NCI-H2171 (cell line): ENCODE measurements at regions not wholly inside any gene's neighbourhood (a gene's known extent, or its start where the extent isn't known, plus 50 kb on each side); places are given as distances from the start of the nearest gene placed in this dataset.
A peak's percentile ranks its signal among the peaks of the same experiment; 100 is the strongest.

Experiments used
- DNase-seq: peaks from one replicate; lab custom pipeline; 2025; lab: John Stamatoyannopoulos, UW

DNA sequence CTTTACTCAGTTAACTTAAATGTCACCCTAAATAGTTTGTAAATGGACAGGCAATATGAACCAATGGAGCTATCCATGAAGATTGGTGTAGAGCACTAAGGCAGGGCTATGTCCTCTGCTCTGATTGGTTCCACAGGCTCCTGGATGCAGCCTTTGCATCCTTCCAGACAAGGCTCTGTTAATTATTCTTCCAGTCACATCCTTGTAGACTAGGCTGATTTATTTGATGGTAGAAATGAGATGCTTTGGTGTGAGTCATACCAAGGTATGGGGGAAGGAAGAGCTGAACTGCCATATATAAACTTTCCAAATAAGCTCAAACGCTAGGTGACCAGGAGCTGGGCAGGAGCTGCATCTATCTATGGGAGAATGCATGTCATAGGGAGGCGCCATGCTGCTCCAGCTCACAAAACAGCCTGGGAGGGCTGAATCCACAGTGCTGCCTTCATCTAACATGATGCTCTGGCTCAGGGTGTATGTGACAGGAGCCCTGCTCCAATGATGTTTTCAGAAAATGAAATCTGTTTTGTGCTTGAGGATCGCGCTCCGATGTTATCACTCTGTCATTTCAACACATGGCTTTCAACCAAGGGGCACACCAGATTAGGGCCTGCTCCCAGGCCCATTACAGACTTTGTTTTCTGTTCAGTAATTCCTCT is 818.0 kb upstream of the ZNF608 start:
- no peak for DNase-seq

DNA sequence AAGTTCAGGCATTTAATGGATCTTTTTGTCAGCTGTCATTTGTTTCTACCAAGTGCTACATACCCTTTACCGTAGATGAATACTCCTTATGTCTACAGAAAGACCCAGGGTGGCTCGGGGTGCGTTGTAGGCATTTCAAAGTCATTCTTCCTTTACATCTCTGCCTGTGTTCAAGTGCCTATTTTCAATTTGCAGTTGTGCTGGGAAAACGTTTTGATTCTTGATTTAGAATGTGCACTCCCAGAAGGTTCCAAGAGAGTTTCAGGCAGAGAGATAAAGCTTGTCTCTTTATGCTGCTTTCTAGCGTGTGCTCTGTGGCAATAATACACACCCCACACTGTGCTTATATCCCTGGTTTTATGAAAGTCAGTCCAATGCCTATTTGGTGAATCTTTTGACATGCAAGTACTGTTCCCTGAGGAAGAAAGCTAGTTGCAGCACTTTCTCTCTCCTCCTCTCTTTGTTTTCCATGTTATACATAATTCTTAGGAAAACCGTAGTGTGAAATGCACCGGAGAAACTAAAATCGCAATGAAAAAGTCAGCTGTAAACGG is 828.1 kb upstream of the ZNF608 start:
- DNase-seq: no peak

DNA sequence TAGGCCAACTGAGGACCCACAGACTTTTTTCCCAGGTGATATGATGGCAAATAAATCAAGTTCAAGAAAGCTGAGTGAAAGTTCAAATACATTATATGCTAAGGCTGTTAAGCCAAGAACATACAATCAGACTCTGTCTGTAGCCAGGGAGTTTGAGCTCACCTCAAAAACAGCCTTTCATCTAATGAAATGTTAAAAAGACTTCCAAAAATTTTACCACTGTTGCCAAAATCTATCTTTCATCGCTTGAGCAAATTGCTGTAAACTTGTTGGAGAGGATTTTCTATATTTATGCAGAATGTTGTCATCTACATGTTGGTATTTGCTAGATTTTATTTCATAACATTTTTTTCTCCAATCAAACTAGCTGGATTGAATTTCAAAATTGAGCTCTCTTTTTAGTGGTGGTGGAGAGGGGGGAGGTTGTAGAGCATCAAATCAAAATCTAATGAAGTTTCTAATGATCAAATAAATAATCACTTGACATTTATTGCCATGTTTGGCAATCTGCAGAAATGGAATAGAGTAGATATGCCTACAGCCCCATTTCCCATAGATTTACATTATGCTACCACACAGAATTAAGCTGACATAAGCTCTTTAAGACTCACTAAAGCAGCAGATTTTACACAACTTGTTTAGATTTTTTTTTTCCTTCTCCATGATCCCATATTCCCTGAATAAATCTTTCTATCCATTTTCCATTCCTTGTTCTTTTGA is 828.9 kb upstream of the ZNF608 start:
- DNase-seq: no peak

DNA sequence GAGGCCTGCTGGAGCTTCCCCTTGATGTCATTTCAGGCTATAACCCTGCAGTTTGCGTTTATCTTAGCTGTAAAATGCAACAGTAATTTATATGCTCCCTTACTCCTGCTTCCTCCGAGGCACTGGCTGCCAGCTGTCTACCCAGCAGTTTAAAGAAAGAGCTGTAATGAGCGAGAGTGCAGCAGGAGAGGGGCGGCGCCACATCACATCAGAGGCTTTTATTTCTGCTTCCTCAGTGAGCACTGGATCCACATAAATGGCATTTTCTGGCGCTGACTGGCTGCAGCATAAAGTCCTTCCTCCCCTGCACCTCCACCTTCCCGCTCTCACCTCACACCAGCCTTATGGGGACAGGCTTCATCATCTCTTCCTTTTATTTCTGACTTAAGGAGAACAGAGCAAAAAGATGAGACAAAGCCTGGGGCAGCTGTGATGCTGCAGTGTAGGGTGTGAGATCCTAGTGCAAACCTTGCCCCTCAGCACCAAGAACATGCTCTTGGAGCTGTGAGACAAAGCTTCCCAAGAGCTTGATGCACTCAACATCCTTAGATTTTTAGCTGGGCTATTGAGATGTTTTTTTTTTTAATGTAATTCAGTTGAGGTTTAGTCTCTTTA is 829.6 kb upstream of the ZNF608 start:
- DNase-seq: peak; percentile 39

DNA sequence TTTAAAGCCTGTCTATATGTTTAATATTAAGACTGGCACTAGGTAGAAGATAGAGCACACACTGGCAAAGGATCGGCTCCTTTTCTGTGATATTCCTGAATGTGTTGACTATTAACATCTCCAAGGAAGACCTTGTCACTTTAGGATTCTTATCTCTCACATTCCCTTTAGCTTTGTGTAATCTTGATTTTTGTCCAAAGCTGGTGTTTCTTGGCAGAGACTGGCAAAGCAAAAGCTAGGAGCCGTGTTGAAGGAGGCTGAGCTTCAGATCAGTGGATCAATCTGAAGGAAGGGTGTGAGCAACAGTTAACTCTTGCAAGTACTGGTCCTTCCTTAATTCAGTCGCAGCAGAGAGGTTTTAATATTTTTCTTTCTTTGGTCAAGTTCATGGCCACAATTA is 830.4 kb upstream of the ZNF608 start:
- no peak for DNase-seq

DNA sequence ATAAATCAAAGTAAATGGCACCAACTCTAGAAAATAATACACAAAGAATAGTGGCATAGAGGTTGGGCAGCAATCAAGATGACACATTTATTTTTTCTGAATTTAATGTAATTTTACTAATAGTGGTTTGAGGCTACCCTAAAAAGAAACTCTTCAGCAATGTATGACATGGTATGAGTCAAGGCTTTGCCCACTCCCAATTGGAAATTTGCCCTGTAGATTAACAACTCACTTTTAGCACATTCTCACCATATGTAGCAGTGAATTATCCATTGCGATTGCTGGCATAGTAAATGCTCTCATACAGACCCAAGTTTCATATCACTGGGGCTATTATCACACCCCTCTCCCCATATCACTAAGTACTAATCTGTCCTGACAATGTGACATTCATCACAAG is 832.1 kb upstream of the ZNF608 start:
- no peak for DNase-seq

DNA sequence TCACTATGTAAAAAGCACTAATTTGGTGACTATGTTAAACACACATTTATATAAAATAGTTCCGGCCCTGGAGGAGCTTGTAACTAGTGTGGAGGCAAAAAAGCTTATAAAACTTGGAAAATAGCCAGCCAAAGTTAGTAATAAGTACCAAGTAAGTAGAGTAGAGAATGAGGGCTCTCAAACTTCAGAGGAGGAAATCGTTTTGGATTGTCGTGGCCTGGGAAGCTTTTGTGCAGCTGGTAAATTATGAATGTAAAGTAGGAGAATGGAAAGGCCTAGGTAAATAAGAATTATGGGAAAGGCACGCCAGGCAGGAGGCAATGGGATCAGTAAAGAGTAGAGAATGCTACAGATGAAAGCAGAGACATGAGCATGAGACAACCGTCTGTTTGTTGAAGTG is 832.7 kb upstream of the ZNF608 start:
- no peak for DNase-seq

DNA sequence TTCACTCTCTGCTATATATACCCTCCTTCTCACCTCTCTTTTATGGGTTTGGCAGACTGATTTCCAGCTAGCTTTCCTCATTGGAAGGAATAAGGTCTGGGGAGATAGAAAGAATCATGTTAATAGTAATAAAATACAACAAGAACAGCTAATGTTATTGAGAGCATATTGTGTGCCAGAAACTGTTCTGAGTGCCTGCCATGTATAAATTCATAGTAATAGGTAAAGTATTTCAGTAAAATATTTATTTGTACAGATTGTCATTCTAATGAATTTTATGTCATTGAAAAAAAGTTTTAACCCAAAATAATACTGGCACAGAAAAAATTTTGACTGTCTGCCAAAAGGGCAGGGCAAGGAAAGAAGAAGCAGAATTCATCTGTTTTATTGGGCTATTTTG is 834.9 kb upstream of the ZNF608 start:
- DNase-seq: no peak

DNA sequence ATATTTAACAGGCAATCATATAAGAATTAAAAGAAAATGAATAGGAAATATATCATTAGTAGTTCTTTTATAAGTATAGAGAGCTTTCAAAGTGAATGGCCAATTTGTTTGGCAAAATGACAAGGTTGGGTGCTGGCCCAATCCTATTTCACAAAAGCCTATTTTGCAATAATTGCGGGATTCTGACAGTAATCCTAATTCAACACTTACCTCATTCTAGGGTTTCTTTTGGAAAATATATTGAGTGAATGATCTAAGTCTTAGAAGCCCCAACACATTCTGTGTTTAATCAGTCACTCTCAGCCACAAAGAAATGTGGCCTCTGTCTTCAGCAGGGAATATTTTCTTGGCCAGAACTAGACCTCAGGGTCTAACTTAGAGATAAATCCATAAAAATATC is 835.9 kb upstream of the ZNF608 start:
- DNase-seq: no peak

DNA sequence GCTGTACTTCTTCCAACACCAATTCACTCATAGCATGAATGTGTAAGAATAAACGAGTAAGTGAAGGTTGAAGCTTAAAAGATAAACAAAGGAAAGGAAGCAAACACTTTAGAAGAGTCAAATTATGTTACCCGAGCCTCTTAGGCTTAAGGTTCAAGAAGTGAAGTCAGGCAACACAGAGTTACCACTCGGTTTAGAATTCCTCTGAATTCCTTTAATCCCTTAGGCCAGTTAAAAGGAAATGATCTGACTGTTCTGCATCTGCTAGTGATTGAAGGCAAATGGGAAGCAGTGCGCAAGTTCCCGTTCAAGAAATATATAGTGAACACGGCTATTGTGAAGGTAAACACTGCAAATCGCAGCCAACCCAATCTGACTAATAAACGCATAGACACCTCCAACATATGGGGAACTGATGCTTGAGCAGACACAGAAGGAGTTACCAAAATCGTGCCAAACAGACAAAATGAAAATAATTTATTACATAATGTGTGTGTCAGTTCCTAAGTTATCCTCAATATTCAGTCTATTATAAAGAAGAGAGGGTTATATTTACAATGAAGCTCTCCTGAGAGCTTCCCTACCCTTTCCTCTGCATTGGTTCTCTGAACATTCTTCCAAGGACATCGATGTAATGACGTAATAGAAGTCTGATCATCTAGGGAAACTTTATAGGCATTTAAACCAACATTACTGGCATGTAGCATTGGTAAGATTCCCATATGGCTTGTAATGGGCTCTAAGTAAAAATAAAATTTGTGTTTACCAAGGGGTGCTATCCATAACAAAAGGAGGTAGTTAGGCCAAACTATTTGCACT is 837.1 kb upstream of the ZNF608 start:
- DNase-seq: peak; percentile 23

DNA sequence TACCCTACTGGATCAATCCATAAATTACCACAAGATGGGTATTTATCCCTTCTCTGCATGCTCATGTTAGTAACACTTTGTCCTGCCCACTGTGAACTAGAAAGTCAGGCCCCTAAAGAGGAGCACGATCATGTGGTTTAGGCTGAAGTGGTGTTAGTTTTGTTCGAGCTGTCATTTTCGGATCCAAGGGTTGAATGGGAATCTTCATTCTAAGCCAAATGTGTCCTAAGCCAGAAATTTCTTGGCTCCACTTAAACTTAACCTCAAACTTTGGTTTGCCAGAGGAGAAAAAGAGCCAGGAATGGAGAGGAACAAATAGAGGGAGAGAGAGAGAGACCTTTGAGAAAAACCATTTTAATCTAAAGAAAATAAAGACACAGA is 837.7 kb upstream of the ZNF608 start:
- DNase-seq: no peak

DNA sequence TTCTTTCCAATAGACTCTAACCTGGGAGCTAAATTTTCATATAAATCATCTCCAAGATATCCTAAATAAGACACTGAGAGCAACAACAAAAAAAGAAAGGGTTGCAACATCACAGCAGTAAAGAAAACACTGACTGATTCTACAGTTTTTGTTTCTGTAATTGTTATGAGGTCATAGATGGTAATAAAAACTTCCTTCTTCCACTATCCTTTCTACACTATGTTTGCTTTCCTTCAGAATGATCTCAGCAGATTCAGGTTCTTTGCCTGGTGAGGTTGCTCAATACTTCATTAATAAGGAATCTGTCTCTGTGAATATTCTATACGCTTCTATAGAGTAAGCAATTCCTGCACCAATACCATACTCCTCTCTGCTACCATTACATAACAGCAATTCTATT is 835.6 kb upstream of the GRAMD2B start:
- DNase-seq: no peak

DNA sequence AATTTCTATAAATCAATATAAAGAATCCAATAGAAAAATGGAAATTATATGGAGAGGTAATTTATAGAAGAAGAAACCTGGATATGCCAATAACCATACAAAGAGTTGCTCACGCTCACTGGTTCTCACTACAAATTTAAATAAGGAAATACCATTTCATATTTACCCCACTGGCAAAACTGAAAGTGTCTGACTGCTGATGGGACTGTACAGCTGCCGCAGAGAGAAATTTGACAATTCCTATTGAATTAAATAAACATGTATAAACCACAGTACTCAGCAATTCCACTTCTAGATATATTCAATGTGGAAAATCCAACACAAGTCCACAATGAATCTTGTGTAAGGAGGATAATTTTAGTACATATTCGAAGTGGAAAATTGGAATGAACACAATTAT is 830.4 kb upstream of the GRAMD2B start:
- DNase-seq: no peak

DNA sequence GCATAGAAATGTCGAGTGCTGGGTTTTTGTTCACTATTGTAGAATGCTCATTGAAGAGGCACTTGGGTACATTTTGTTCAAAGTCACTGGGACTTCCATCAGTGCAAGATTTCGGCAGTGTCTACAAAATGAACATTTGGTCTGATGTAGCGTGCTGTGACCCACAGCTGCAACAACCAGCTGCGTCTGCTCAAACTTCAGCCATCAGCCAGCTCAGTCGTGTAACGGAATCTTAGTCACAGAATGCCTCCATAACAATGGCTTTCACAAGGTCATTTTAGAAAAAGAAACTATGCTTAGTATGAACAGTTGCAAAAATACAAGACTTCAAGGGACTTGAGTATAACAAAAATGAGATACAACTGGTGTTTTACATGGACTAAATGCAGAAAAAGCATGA is 828.1 kb upstream of the GRAMD2B start:
- no peak for DNase-seq

DNA sequence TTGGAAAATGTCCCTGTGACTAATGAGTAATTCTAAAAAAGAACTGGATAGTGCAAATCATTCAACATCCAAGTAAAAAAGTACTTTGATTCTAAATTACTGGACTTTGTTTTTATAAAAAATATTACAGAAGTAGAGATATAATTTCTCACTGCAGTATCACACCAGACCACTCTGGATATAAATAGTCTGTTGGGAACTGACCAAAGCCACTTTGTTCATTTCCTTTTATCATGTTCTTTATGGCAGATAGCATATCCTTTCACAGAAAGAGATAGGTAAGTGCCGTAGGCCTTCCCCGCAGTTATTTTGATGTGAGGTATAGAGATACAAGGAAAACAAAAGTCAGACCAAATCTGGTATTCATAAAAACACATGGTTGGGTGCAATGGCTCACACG is 827.4 kb upstream of the GRAMD2B start:
- DNase-seq: no peak

DNA sequence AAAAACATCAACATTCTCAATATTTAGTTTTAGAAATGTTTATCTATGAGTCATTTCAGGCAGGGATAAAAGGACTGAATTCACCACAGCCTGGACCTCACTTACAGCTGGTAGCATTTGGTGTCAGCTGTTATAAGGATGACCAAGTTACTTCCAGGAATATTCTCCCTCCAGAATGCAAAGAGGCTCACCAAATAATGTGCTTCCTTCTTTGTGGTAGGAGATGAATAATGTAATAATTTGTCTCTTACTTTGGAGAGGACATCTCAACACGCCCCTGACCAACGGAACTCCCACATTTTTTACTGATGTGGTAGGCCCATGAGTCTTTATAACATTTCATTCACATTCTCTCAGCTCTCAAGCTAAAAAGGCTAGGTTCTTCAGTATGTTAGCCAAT is 825.9 kb upstream of the GRAMD2B start:
- no peak for DNase-seq

DNA sequence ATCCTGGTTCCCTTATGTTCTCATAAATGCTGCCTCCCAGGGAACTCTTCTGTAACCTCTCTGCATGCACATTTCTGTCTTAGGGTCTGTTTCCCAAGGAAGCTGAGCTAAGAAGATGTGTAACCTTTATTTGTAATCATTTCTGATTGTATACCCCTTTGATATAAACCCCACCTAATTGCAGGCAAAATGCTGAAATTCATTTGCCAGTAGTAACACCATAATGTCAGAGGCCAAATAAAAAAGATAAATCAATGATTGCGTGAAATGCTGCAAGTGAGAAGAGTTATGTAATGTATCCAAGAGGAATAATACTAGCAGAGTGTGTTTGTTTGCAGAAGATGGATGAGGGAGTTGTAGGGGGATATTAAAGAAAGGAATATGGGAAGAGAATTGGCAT is 822.6 kb upstream of the GRAMD2B start:
- DNase-seq: no peak

DNA sequence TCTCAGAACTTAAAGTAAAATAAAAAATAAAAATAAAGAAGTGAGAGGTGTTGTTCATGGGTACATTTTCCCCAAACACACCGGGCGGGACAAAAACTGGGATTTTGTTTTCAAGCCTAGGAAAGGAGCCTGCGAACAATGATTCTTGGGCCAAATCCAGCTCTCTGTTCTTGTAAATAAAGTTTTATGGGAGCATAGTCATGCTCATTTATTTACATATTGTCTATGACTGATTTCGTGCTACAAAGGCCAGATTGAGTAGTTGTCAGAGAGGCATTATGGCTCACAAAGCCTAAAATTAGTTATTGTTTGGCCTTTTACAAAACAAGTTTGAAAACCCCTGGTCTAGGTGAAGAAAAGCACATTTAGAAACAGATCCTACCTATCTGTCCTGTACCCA is 821.0 kb upstream of the GRAMD2B start:
- DNase-seq: no peak

DNA sequence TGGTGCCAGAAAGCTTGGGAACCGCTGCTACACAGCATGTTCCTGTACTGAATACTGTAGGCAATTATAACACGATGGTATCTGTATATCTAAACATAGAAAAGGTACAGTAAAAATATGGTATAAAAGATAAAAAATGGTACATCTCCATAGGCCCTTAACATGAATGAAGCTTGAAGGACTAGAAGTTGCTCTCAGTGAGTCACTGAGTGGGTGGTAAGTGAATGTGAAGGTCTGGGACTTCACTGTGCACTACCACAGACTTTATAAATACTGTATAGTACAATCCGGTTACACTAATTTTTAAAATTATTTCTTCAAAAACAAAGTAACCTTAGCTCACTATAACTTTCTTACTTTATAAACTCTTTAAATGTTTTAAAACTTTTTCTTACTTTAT is 819.9 kb upstream of the GRAMD2B start:
- DNase-seq: no peak

DNA sequence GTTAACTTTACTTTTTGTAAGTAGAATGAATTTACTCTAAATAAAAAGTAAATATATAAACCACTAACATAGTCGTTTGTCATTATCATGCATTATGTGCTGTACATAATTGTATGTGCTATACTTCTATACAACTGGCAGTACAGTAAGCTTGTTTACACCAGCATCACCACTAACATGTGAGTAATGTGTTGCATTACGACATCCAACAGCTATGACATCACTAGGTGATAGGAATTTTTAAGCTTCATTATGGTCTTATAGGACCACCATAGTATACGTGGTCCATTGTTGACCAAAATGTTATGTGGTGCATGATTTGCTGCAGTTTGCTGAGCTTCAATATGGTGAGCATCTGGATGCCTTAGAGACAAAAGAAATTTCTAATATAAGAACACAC is 819.1 kb upstream of the GRAMD2B start:
- no peak for DNase-seq

DNA sequence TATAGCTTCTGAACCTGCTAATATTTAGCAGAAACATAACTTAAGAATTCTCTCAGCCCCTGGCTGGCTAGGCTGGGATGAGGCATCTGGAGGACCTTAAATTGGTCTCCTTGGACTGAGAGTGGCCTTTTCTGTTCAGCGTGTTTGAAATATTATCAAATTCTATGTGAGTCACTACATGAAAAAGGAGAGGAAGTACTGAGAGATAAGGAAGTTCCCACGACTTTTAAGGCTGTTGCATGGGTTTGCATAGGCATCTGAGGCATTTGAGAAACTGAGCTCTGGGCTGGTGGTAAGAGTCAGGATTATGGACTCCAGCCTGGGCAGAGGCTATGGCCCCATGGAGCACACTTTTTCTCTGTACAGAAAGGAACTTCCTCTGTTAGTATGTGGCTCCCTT is 816.2 kb upstream of the GRAMD2B start:
- DNase-seq: no peak

DNA sequence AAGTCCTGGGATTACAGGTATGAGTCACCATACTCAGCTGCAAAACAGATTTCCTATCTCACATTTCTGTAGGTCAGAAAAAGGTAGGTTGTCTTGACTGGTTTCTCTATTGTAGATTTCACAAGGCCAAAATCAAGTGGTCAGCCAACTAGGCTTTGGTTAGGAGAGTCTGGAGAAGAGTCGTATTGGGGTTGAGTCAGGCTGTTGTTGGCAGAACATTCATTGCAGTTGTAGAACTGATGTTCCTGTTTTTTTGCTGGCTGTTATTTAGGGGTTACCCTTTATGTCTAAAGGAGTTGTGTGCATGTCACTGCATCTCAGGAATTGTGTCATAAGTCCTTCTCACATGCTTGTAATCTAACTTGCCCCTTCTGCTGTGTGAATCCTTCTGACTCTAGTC is 814.2 kb upstream of the GRAMD2B start:
- DNase-seq: no peak

DNA sequence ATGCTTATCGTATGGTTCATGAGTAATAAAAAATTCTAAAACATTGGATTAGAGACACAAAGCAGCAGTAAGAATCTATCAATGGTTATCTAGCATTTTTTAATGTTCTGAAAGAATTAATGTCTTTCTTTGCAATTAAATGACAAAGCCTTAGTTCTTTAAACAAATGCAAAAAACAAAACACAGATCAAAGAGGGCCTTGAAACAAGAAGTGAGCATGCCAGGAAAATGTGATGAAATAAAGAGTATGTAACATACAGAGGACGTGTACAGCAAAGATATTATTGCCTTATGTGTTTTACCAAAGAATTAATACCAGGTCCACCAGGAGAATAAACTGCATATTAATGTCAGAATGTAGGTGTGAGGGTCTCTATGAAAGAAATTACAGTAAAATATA is 812.3 kb upstream of the GRAMD2B start:
- DNase-seq: no peak
